ENCODE measurements at regions not wholly inside any gene's neighbourhood (a gene's known extent, or its start where the extent isn't known, plus 50 kb on each side); places are given as distances from the start of the nearest gene placed in this dataset.

GRCh38 chr16:55250701-55251100 is 73.3 kb upstream of the IRX6 start:
- no peak overlapping the region for H3K9ac ChIP-seq (ENCODE audit: low read depth in 1 of 2, low read length in 2 of 2)
- H3K4me1 ChIP-seq (ENCODE audit: control insufficient read depth in 2 of 2, insufficient read depth in 2 of 2, low read length in 2 of 2): peaks cover 0 to 6% of the 10 kb centered on the region in 2 donors
- H3K27me3 ChIP-seq (ENCODE audit: control insufficient read depth in 2 of 2, insufficient read depth in 2 of 2, low read length in 2 of 2): no peaks in the 10 kb centered on the region

DNA sequence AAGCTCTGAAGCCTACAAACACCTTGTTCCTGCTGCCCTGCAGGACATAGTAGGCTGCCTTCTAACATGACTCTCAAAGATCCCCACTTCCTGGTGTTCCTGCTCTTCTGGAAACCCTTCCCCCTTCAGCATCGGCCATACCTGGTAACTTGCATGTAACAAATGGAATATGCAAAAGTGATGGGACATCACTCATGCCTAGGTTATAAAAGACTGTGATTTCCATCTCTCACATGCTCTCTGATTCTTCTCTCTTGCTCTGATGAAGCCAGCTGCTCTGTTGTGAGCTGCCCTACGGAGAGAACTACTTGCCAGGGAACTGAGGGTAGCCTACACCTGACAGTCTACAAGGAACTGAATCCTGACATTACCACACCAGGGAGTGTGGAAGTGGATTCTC is 72.9 kb upstream of the IRX6 start:
- no peaks in the 10 kb centered on the region for H3K27me3 ChIP-seq (ENCODE audit: control insufficient read depth in 2 of 2, insufficient read depth in 2 of 2, low read length in 2 of 2)
- H3K4me1 ChIP-seq (ENCODE audit: control insufficient read depth in 2 of 2, insufficient read depth in 2 of 2, low read length in 2 of 2): peaks cover 0 to 6% of the 10 kb centered on the region in 2 donors
- no peaks in the 10 kb centered on the region for H3K36me3 ChIP-seq (ENCODE audit: control insufficient read depth in 2 of 2, insufficient read depth in 2 of 2, low read length in 2 of 2)
- H3K9me3 ChIP-seq (ENCODE audit: control insufficient read depth in 2 of 2, low read length in 2 of 2): peaks cover 0 to 3% of the 10 kb centered on the region in 2 donors
- H3K4me3 ChIP-seq (ENCODE audit: low read length in 2 of 2): no peak overlapping the region
- H3K9ac ChIP-seq (ENCODE audit: low read depth in 1 of 2, low read length in 2 of 2): no peak overlapping the region
- no peak overlapping the region for H3K27ac ChIP-seq (ENCODE audit: low read depth in 2 of 2, low read length in 2 of 2)

More at GRCh38 chr16:55250701-55251100, 73.3 kb upstream of the IRX6 start:
- Histone ChIP-seq H3K9me3 (ENCODE audit: control insufficient read depth in 2 of 2, low read length in 2 of 2) (peaks cover 0 to 3% of the 10 kb centered on the region in 2 donors), H3K27ac (ENCODE audit: low read depth in 2 of 2, low read length in 2 of 2) (no peak overlapping the region), H3K36me3 (ENCODE audit: control insufficient read depth in 2 of 2, insufficient read depth in 2 of 2, low read length in 2 of 2) (no peaks in the 10 kb centered on the region), H3K4me3 (ENCODE audit: low read length in 2 of 2) (no peak overlapping the region)

DNA sequence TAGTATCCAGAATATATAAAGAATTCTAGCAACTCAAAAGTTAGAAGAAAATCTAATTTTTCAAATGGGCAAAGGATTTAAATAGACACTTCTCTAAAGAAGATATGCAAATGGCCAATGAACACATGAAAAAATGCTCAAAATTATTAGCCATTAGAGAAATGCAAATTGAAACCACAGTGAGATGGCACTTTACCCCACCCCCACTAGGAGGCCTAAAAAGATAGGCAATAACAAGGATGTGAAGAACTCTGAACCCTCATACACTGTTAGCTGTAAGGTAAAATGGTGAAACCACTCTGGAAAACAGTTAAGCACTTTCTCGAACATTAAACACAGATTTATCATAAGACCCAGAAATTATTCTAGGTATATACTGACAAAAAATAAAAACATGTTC is 71.4 kb upstream of the IRX6 start:
- H3K9ac ChIP-seq (ENCODE audit: low read depth in 1 of 2, low read length in 2 of 2): no peak overlapping the region
- H3K27ac ChIP-seq (ENCODE audit: low read depth in 2 of 2, low read length in 2 of 2): no peak overlapping the region
- no peaks in the 10 kb centered on the region for H3K36me3 ChIP-seq (ENCODE audit: control insufficient read depth in 2 of 2, insufficient read depth in 2 of 2, low read length in 2 of 2)
- H3K4me3 ChIP-seq (ENCODE audit: low read length in 2 of 2): no peak overlapping the region
- H3K27me3 ChIP-seq (ENCODE audit: control insufficient read depth in 2 of 2, insufficient read depth in 2 of 2, low read length in 2 of 2): peaks cover 0 to 2% of the 10 kb centered on the region in 2 donors
- peaks cover 0 to 6% of the 10 kb centered on the region in 2 donors for H3K4me1 ChIP-seq (ENCODE audit: control insufficient read depth in 2 of 2, insufficient read depth in 2 of 2, low read length in 2 of 2)
- H3K9me3 ChIP-seq (ENCODE audit: control insufficient read depth in 2 of 2, low read length in 2 of 2): peaks cover 0 to 3% of the 10 kb centered on the region in 2 donors

DNA sequence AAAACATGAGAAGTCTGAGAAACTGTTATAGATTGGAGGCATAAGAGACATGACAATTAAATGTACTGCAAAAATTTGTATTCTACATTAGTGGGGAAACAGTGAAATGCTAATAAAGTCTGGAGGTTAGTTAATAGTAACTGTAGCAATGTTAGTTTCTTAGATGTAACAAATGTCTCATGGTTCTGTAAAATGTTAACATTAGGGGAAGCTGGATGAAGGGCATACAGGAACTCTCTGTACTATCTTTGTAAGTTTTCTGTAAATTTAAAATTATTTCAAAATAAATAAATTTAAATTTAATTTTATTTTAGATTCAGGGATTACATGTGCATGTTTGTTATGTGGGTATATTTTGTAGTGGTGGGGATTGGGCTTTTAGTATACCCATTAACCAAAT is 70.0 kb upstream of the IRX6 start:
- H3K4me1 ChIP-seq (ENCODE audit: control insufficient read depth in 2 of 2, insufficient read depth in 2 of 2, low read length in 2 of 2): peaks cover 0 to 1% of the 10 kb centered on the region in 2 donors
- H3K27me3 ChIP-seq (ENCODE audit: control insufficient read depth in 2 of 2, insufficient read depth in 2 of 2, low read length in 2 of 2): peaks cover 0 to 2% of the 10 kb centered on the region in 2 donors
- H3K9ac ChIP-seq (ENCODE audit: low read depth in 1 of 2, low read length in 2 of 2): no peak overlapping the region
- H3K36me3 ChIP-seq (ENCODE audit: control insufficient read depth in 2 of 2, insufficient read depth in 2 of 2, low read length in 2 of 2): no peaks in the 10 kb centered on the region
- no peak overlapping the region for H3K27ac ChIP-seq (ENCODE audit: low read depth in 2 of 2, low read length in 2 of 2)
- H3K9me3 ChIP-seq (ENCODE audit: control insufficient read depth in 2 of 2, low read length in 2 of 2): peaks cover 0 to 3% of the 10 kb centered on the region in 2 donors
- no peak overlapping the region for H3K4me3 ChIP-seq (ENCODE audit: low read length in 2 of 2)

GRCh38 chr16:55255733-55256282 is 68.2 kb upstream of the IRX6 start:
- no peak overlapping the region for H3K27ac ChIP-seq (ENCODE audit: low read depth in 2 of 2, low read length in 2 of 2)
- peaks cover 0 to 2% of the 10 kb centered on the region in 2 donors for H3K27me3 ChIP-seq (ENCODE audit: control insufficient read depth in 2 of 2, insufficient read depth in 2 of 2, low read length in 2 of 2)
- peaks cover 0 to 2% of the 10 kb centered on the region in 2 donors for H3K9me3 ChIP-seq (ENCODE audit: control insufficient read depth in 2 of 2, low read length in 2 of 2)
- no peak overlapping the region for H3K9ac ChIP-seq (ENCODE audit: low read depth in 1 of 2, low read length in 2 of 2)
- H3K4me3 ChIP-seq (ENCODE audit: low read length in 2 of 2): no peak overlapping the region
- H3K4me1 ChIP-seq (ENCODE audit: control insufficient read depth in 2 of 2, insufficient read depth in 2 of 2, low read length in 2 of 2): no peaks in the 10 kb centered on the region
- H3K36me3 ChIP-seq (ENCODE audit: control insufficient read depth in 2 of 2, insufficient read depth in 2 of 2, low read length in 2 of 2): no peaks in the 10 kb centered on the region

GRCh38 chr16:55256412-55257016 is 67.5 kb upstream of the IRX6 start:
- H3K27ac ChIP-seq (ENCODE audit: low read depth in 2 of 2, low read length in 2 of 2): no peak overlapping the region
- no peaks in the 10 kb centered on the region for H3K36me3 ChIP-seq (ENCODE audit: control insufficient read depth in 2 of 2, insufficient read depth in 2 of 2, low read length in 2 of 2)
- no peak overlapping the region for H3K9ac ChIP-seq (ENCODE audit: low read depth in 1 of 2, low read length in 2 of 2)
- no peaks in the 10 kb centered on the region for H3K9me3 ChIP-seq (ENCODE audit: control insufficient read depth in 2 of 2, low read length in 2 of 2)
- H3K4me3 ChIP-seq (ENCODE audit: low read length in 2 of 2): no peak overlapping the region
- H3K4me1 ChIP-seq (ENCODE audit: control insufficient read depth in 2 of 2, insufficient read depth in 2 of 2, low read length in 2 of 2): no peaks in the 10 kb centered on the region
- peaks cover 0 to 2% of the 10 kb centered on the region in 2 donors for H3K27me3 ChIP-seq (ENCODE audit: control insufficient read depth in 2 of 2, insufficient read depth in 2 of 2, low read length in 2 of 2)

GRCh38 chr16:55257966-55258613 is 65.9 kb upstream of the IRX6 start:
- no peak overlapping the region for H3K4me3 ChIP-seq (ENCODE audit: low read length in 2 of 2)
- no peaks in the 10 kb centered on the region for H3K9me3 ChIP-seq (ENCODE audit: control insufficient read depth in 2 of 2, low read length in 2 of 2)
- no peak overlapping the region for H3K9ac ChIP-seq (ENCODE audit: low read depth in 1 of 2, low read length in 2 of 2)
- no peak overlapping the region for H3K27ac ChIP-seq (ENCODE audit: low read depth in 2 of 2, low read length in 2 of 2)
- H3K36me3 ChIP-seq (ENCODE audit: control insufficient read depth in 2 of 2, insufficient read depth in 2 of 2, low read length in 2 of 2): no peaks in the 10 kb centered on the region
- peaks cover 0 to 2% of the 10 kb centered on the region in 2 donors for H3K27me3 ChIP-seq (ENCODE audit: control insufficient read depth in 2 of 2, insufficient read depth in 2 of 2, low read length in 2 of 2)
- no peaks in the 10 kb centered on the region for H3K4me1 ChIP-seq (ENCODE audit: control insufficient read depth in 2 of 2, insufficient read depth in 2 of 2, low read length in 2 of 2)

- Histone ChIP-seq H3K36me3 (ENCODE audit: control insufficient read depth in 2 of 2, insufficient read depth in 2 of 2, low read length in 2 of 2) (no peaks in the 10 kb centered on the region), H3K9me3 (ENCODE audit: control insufficient read depth in 2 of 2, low read length in 2 of 2) (no peaks in the 10 kb centered on the region), H3K27me3 (ENCODE audit: control insufficient read depth in 2 of 2, insufficient read depth in 2 of 2, low read length in 2 of 2) (peaks cover 0 to 2% of the 10 kb centered on the region in 2 donors), H3K27ac (ENCODE audit: low read depth in 2 of 2, low read length in 2 of 2) (no peak overlapping the region), H3K4me1 (ENCODE audit: control insufficient read depth in 2 of 2, insufficient read depth in 2 of 2, low read length in 2 of 2) (no peaks in the 10 kb centered on the region), H3K4me3 (ENCODE audit: low read length in 2 of 2) (no peak overlapping the region), H3K9ac (ENCODE audit: low read depth in 1 of 2, low read length in 2 of 2) (no peak overlapping the region)
Observed at GRCh38 chr16:55261301-55261700, 62.7 kb upstream of the IRX6 start.

DNA sequence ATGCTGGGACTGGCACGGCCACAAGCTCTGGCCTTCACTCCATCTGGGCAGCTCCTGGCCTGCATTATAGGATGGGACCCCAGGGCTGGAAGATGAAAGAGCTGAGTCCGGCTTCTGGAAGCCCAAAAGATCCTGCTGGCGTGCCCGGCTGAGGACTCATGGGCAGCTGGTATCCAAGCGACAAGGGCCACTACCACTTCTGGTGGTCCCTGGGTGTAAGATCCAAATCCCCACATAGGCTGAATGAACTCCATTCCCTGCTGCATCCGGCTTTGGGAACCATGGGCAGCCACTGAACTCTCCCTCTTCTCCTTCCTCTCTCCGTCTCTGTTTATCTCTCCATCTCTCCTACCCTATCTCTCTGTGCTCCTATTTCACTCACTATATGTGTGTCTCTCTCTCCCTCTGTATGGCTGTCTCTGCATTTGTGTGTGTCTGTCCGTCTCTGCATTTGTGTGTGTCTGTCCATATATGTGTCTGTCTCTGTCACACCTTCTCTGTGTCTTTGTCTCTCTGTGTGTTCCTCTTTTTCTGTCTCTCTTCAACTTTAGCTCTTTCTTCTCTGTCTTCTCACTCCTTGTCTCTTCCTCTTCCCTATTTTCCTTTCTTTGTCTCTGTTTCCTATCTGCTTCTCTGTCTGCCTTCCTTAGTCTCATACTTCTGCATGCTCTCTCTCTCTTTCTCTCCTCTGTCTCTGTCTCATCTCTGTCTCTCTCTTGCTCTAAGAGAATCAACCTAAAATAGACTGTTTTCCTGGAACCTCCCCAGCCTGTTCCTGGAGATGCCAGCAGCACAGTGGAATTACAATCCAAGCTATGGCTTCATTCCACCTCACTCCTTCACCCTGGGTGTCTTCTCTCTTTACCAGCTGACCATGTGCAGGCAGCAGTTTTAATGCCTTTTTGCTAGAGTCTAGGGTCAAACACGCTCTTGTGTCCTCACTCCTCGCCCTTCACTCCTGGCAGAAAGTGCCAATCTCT is 60.4 kb upstream of the IRX6 start:
- Histone ChIP-seq H3K27me3 (ENCODE audit: control insufficient read depth in 2 of 2, insufficient read depth in 2 of 2, low read length in 2 of 2) (no peaks in the 10 kb centered on the region), H3K36me3 (ENCODE audit: control insufficient read depth in 2 of 2, insufficient read depth in 2 of 2, low read length in 2 of 2) (no peaks in the 10 kb centered on the region), H3K4me3 (ENCODE audit: low read length in 2 of 2) (no peak overlapping the region), H3K9ac (ENCODE audit: low read depth in 1 of 2, low read length in 2 of 2) (no peak overlapping the region), H3K9me3 (ENCODE audit: control insufficient read depth in 2 of 2, low read length in 2 of 2) (no peaks in the 10 kb centered on the region), H3K4me1 (ENCODE audit: control insufficient read depth in 2 of 2, insufficient read depth in 2 of 2, low read length in 2 of 2) (no peaks in the 10 kb centered on the region), H3K27ac (ENCODE audit: low read depth in 2 of 2, low read length in 2 of 2) (no peak overlapping the region)
